ENCODE measurements at regions not wholly inside any gene's neighbourhood (a gene's known extent, or its start where the extent isn't known, plus 50 kb on each side); places are given as distances from the start of the nearest gene placed in this dataset.
A peak's percentile ranks its signal among the peaks of the same experiment; 100 is the strongest.

GRCh38 chr3:109631897-109632296 lies 294.6 kb upstream of the DPPA4 start:
- Mint-ChIP-seq H3K36me3 (no peaks in the 10 kb centered on the region), H3K27ac (no peak overlapping the region), H3K4me1 (no peaks in the 10 kb centered on the region), H3K4me3 (no peak overlapping the region), H3K9me3 (no peaks in the 10 kb centered on the region)
- no peak for DNase-seq (ENCODE audit: low spot score in 2 of 2)
- no peak for ATAC-seq

- Mint-ChIP-seq H3K4me3 (no peak overlapping the region), H3K27ac (no peak overlapping the region), H3K9me3 (no peaks in the 10 kb centered on the region), H3K36me3 (no peaks in the 10 kb centered on the region), H3K4me1 (no peaks in the 10 kb centered on the region)
- DNase-seq (ENCODE audit: low spot score in 2 of 2) (no peak), ATAC-seq (no peak)
Measured at GRCh38 chr3:109640146-109640652, 302.9 kb upstream of the DPPA4 start.

- Mint-ChIP-seq H3K4me1 (no peaks in the 10 kb centered on the region), H3K36me3 (no peaks in the 10 kb centered on the region), H3K9me3 (no peaks in the 10 kb centered on the region), H3K27ac (no peak overlapping the region), H3K4me3 (no peak overlapping the region)
- ATAC-seq: no peak
- no peak for DNase-seq (ENCODE audit: low spot score in 2 of 2)
Measured at GRCh38 chr3:109642025-109642424, 304.7 kb upstream of the DPPA4 start.

GRCh38 chr3:109643590-109643989 lies 306.2 kb upstream of the DPPA4 start:
- DNase-seq (ENCODE audit: low spot score in 2 of 2) (no peak), ATAC-seq (peak; percentile 86)
- Mint-ChIP-seq H3K9me3 (no peaks in the 10 kb centered on the region), H3K4me3 (no peak overlapping the region), H3K27ac (no peak overlapping the region), H3K4me1 (no peaks in the 10 kb centered on the region), H3K36me3 (no peaks in the 10 kb centered on the region)

GRCh38 chr3:109644332-109644731 lies 307.0 kb upstream of the DPPA4 start:
- no peak for ATAC-seq
- H3K27ac Mint-ChIP-seq: no peak overlapping the region
- no peak overlapping the region for H3K4me3 Mint-ChIP-seq
- H3K9me3 Mint-ChIP-seq: no peaks in the 10 kb centered on the region
- H3K36me3 Mint-ChIP-seq: no peaks in the 10 kb centered on the region
- H3K4me1 Mint-ChIP-seq: no peaks in the 10 kb centered on the region
- DNase-seq (ENCODE audit: low spot score in 2 of 2): no peak

GRCh38 chr3:109644746-109645145 lies 307.4 kb upstream of the DPPA4 start:
- DNase-seq (ENCODE audit: low spot score in 2 of 2) (no peak), ATAC-seq (no peak)
- Mint-ChIP-seq H3K4me1 (no peaks in the 10 kb centered on the region), H3K9me3 (no peaks in the 10 kb centered on the region), H3K36me3 (no peaks in the 10 kb centered on the region), H3K4me3 (no peak overlapping the region), H3K27ac (no peak overlapping the region)

- H3K4me3 Mint-ChIP-seq: no peak overlapping the region
- no peaks in the 10 kb centered on the region for H3K36me3 Mint-ChIP-seq
- no peak for ATAC-seq
Measured at GRCh38 chr3:109648027-109648426, 310.7 kb upstream of the DPPA4 start.

GRCh38 chr3:109656225-109656624 lies 318.9 kb upstream of the DPPA4 start:
- H3K4me1 Mint-ChIP-seq: no peaks in the 10 kb centered on the region
- no peak overlapping the region for H3K4me3 Mint-ChIP-seq
- ATAC-seq (no peak), DNase-seq (ENCODE audit: low spot score in 2 of 2) (no peak)
- H3K36me3 Mint-ChIP-seq: no peaks in the 10 kb centered on the region
- H3K9me3 Mint-ChIP-seq: no peaks in the 10 kb centered on the region
- no peak overlapping the region for H3K27ac Mint-ChIP-seq

More at GRCh38 chr3:109648027-109648426, 310.7 kb upstream of the DPPA4 start:
- H3K9me3 Mint-ChIP-seq: no peaks in the 10 kb centered on the region
- no peak for DNase-seq (ENCODE audit: low spot score in 2 of 2)
- H3K27ac Mint-ChIP-seq: no peak overlapping the region
- no peaks in the 10 kb centered on the region for H3K4me1 Mint-ChIP-seq

- no peak for ATAC-seq
- Mint-ChIP-seq H3K27ac (no peak overlapping the region), H3K9me3 (no peaks in the 10 kb centered on the region), H3K4me3 (no peak overlapping the region), H3K4me1 (no peaks in the 10 kb centered on the region), H3K36me3 (no peaks in the 10 kb centered on the region)
- DNase-seq (ENCODE audit: low spot score in 2 of 2): no peak
Measured at GRCh38 chr3:109678600-109678999, 341.3 kb upstream of the DPPA4 start.

- no peak for DNase-seq (ENCODE audit: low spot score in 2 of 2)
- no peaks in the 10 kb centered on the region for H3K36me3 Mint-ChIP-seq
- no peaks in the 10 kb centered on the region for H3K9me3 Mint-ChIP-seq
- ATAC-seq: no peak
- no peaks in the 10 kb centered on the region for H3K4me1 Mint-ChIP-seq
- no peak overlapping the region for H3K27ac Mint-ChIP-seq
- no peak overlapping the region for H3K4me3 Mint-ChIP-seq
Measured at GRCh38 chr3:109679664-109680063, 342.3 kb upstream of the DPPA4 start.

GRCh38 chr3:109683746-109684145 lies 346.4 kb upstream of the DPPA4 start:
- DNase-seq (ENCODE audit: low spot score in 2 of 2): no peak
- Mint-ChIP-seq H3K4me1 (no peaks in the 10 kb centered on the region), H3K27ac (no peak overlapping the region), H3K4me3 (no peak overlapping the region), H3K9me3 (no peaks in the 10 kb centered on the region), H3K36me3 (no peaks in the 10 kb centered on the region)
- ATAC-seq: peak; percentile 39

GRCh38 chr3:109685084-109686079 lies 348.0 kb upstream of the DPPA4 start:
- Mint-ChIP-seq H3K36me3 (no peaks in the 10 kb centered on the region), H3K9me3 (no peaks in the 10 kb centered on the region), H3K4me1 (no peaks in the 10 kb centered on the region), H3K27ac (no peak overlapping the region), H3K4me3 (no peak overlapping the region)
- ATAC-seq: peak; percentile 75
- no peak for DNase-seq (ENCODE audit: low spot score in 2 of 2)

GRCh38 chr3:109687626-109688025 lies 350.3 kb upstream of the DPPA4 start:
- no peaks in the 10 kb centered on the region for H3K4me1 Mint-ChIP-seq
- H3K4me3 Mint-ChIP-seq: no peak overlapping the region
- no peaks in the 10 kb centered on the region for H3K36me3 Mint-ChIP-seq
- ATAC-seq: no peak
- H3K9me3 Mint-ChIP-seq: peaks cover 3% of the 10 kb centered on the region
- DNase-seq (ENCODE audit: low spot score in 2 of 2): no peak
- no peak overlapping the region for H3K27ac Mint-ChIP-seq

GRCh38 chr3:109696932-109697331 lies 359.6 kb upstream of the DPPA4 start:
- Mint-ChIP-seq H3K4me1 (no peaks in the 10 kb centered on the region), H3K9me3 (peaks cover 9% of the 10 kb centered on the region), H3K4me3 (no peak overlapping the region), H3K36me3 (no peaks in the 10 kb centered on the region), H3K27ac (no peak overlapping the region)
- DNase-seq (ENCODE audit: low spot score in 2 of 2) (no peak), ATAC-seq (no peak)

GRCh38 chr3:109702252-109702651 lies 364.9 kb upstream of the DPPA4 start:
- ATAC-seq (peak; percentile 97), DNase-seq (ENCODE audit: low spot score in 2 of 2) (peak in 1 of 2 donors; percentile 58)
- no peak overlapping the region for H3K27ac Mint-ChIP-seq
- H3K4me3 Mint-ChIP-seq: no peak overlapping the region
- H3K36me3 Mint-ChIP-seq: no peaks in the 10 kb centered on the region
- peaks cover 5% of the 10 kb centered on the region for H3K9me3 Mint-ChIP-seq
- H3K4me1 Mint-ChIP-seq: no peaks in the 10 kb centered on the region

- ATAC-seq (no peak), DNase-seq (ENCODE audit: low spot score in 2 of 2) (no peak)
- Mint-ChIP-seq H3K4me3 (no peak overlapping the region), H3K36me3 (no peaks in the 10 kb centered on the region), H3K27ac (no peak overlapping the region), H3K4me1 (no peaks in the 10 kb centered on the region), H3K9me3 (peaks cover 5% of the 10 kb centered on the region)
Measured at GRCh38 chr3:109702976-109703375, 365.6 kb upstream of the DPPA4 start.
